ENCODE measurements at regions not wholly inside any gene's neighbourhood (a gene's known extent, or its start where the extent isn't known, plus 50 kb on each side); places are given as distances from the start of the nearest gene placed in this dataset.
"Not testable (repeated sequence)": the region's sequence is repeated elsewhere in the genome, so short reads cannot be mapped to it uniquely, and the experiment has no call there.

- DNase-seq, result no peak
These were observed 106.4 kb downstream of the BRD1 start for GRCh38 chr22:49721211-49721763.

- no peak for DNase-seq
These were observed 107.3 kb downstream of the BRD1 start for GRCh38 chr22:49720279-49720959.

- DNase-seq, result no peak
These were observed 108.6 kb downstream of the BRD1 start for GRCh38 chr22:49719046-49719445.

GRCh38 chr22:49718396-49718795, 109.3 kb downstream of the BRD1 start:
- DNase-seq, result no peak

- no peak for DNase-seq
These were observed 110.3 kb downstream of the BRD1 start for GRCh38 chr22:49717322-49717919.

- no peak for DNase-seq
These were observed 111.2 kb downstream of the BRD1 start for GRCh38 chr22:49716441-49716840.

GRCh38 chr22:49715450-49715849, 112.2 kb downstream of the BRD1 start:
- no peak for DNase-seq

- no peak for DNase-seq
These were observed 114.7 kb downstream of the BRD1 start for GRCh38 chr22:49713003-49713402.

GRCh38 chr22:49712195-49712791, 115.4 kb downstream of the BRD1 start:
- DNase-seq, result no peak

GRCh38 chr22:49710746-49711145, 116.9 kb downstream of the BRD1 start:
- DNase-seq, result no peak

GRCh38 chr22:49709464-49709863, 118.2 kb downstream of the BRD1 start:
- no peak for DNase-seq

GRCh38 chr22:49705972-49706352, 121.7 kb downstream of the BRD1 start:
- DNase-seq, result no peak

GRCh38 chr22:49705216-49705971, 122.3 kb downstream of the BRD1 start:
- DNase-seq, result no peak

GRCh38 chr22:49704345-49705215, 123.1 kb downstream of the BRD1 start:
- DNase-seq, result no peak

- DNase-seq, result no peak
These were observed 123.7 kb downstream of the BRD1 start for GRCh38 chr22:49703990-49704344.

- no peak for DNase-seq
These were observed 124.2 kb downstream of the BRD1 start for GRCh38 chr22:49703505-49703904.

- no peak for DNase-seq
These were observed 125.6 kb downstream of the BRD1 start for GRCh38 chr22:49702068-49702397.

GRCh38 chr22:49701380-49702067, 126.1 kb downstream of the BRD1 start:
- no peak for DNase-seq

GRCh38 chr22:49699928-49700498, 127.7 kb downstream of the BRD1 start:
- DNase-seq, result no peak

- DNase-seq, result no peak
These were observed 128.2 kb downstream of the BRD1 start for GRCh38 chr22:49699476-49699875.

- DNase-seq, result not testable (repeated sequence)
These were observed 129.1 kb downstream of the BRD1 start for GRCh38 chr22:49698616-49699015.

- DNase-seq, result no peak
These were observed 130.6 kb downstream of the BRD1 start for GRCh38 chr22:49697047-49697446.

Data from CD4-positive, alpha-beta T cell treated with Interleukin-1 beta for 1 hour (primary cell).